H9 (cell line): ENCODE measurements at regions not wholly inside any gene's neighbourhood (a gene's known extent, or its start where the extent isn't known, plus 50 kb on each side); places are given as distances from the start of the nearest gene placed in this dataset.
A peak's percentile ranks its signal among the peaks of the same experiment; 100 is the strongest.

Source experiments
- DNase-seq: peaks from one replicate; pipeline ENCODE4 v3.0.0-alpha.2; 2017
- H2AFZ ChIP-seq: one replicate; pipeline ENCODE4 v1.6.1; 2013; ENCODE audit warnings: mild to moderate bottlenecking, low read length, control low read depth, moderate library complexity
- H2AK5ac ChIP-seq: 2 replicates; pipeline ENCODE4 v1.6.1; 2013; ENCODE audit warnings: low read length, control low read depth, mixed read lengths; ENCODE audit not compliant: insufficient read length
- H2BK120ac ChIP-seq: one replicate; pipeline ENCODE4 v1.6.1; 2013; ENCODE audit warnings: low read depth, mild to moderate bottlenecking, low read length, control low read depth, inconsistent platforms; ENCODE audit not compliant: poor library complexity, severe bottlenecking
- H2BK12ac ChIP-seq: 2 replicates; pipeline ENCODE4 v1.6.1; 2013; ENCODE audit warnings: low read length, control low read depth, mixed read lengths, low read depth; ENCODE audit not compliant: insufficient read length
- H2BK15ac ChIP-seq: 2 replicates; pipeline ENCODE4 v1.6.1; 2013; ENCODE audit warnings: low read depth, low read length, control low read depth
- H2BK20ac ChIP-seq: one replicate; pipeline ENCODE4 v1.6.1; 2013; ENCODE audit warnings: low read depth, mild to moderate bottlenecking, low read length, control low read depth, inconsistent platforms; ENCODE audit not compliant: poor library complexity, severe bottlenecking
- H2BK5ac ChIP-seq: 2 replicates; pipeline ENCODE4 v1.6.1; 2013; ENCODE audit warnings: low read length, control low read depth, mixed read lengths; ENCODE audit not compliant: insufficient read length
- H3K14ac ChIP-seq: 2 replicates; pipeline ENCODE4 v1.6.1; 2013; ENCODE audit warnings: low read length, control low read depth; ENCODE audit not compliant: insufficient read depth
- H3K18ac ChIP-seq: 2 replicates; pipeline ENCODE4 v1.6.1; 2013; ENCODE audit warnings: low read depth, mild to moderate bottlenecking, mixed read lengths, low read length, control low read depth; ENCODE audit not compliant: insufficient read length
- H3K23ac ChIP-seq: 2 replicates; pipeline ENCODE4 v1.6.1; 2013; ENCODE audit warnings: low read length, control low read depth, mixed read lengths, low read depth; ENCODE audit not compliant: insufficient read length
- H3K23me2 ChIP-seq: 2 replicates; pipeline ENCODE4 v1.6.1; 2013; ENCODE audit warnings: low read depth, mild to moderate bottlenecking, mixed read lengths, low read length, control low read depth; ENCODE audit not compliant: insufficient read length, poor library complexity, severe bottlenecking
- H3K27ac ChIP-seq: 2 replicates; pipeline ENCODE4 v1.5.1; 2013; ENCODE audit warnings: low read length, control low read depth, mixed read lengths, low read depth; ENCODE audit not compliant: insufficient read length
- H3K27me3 ChIP-seq: 2 replicates; pipeline ENCODE4 v1.6.1; 2013; ENCODE audit warnings: low read length, control low read depth, inconsistent platforms; ENCODE audit not compliant: insufficient read depth
- H3K4ac ChIP-seq: 2 replicates; pipeline ENCODE4 v1.6.1; 2013; ENCODE audit warnings: low read depth, mild to moderate bottlenecking, control low read depth, inconsistent platforms, low read length, moderate library complexity
- H3K4me1 ChIP-seq: 2 replicates; pipeline ENCODE4 v1.6.1; 2013; ENCODE audit warnings: low read length, control low read depth, inconsistent platforms; ENCODE audit not compliant: insufficient read depth
- H3K4me2 ChIP-seq: 2 replicates; pipeline ENCODE4 v1.6.1; 2013; ENCODE audit warnings: low read length, control low read depth, mixed read lengths; ENCODE audit not compliant: insufficient read length, insufficient read depth
- H3K56ac ChIP-seq: 2 replicates; pipeline ENCODE4 v1.6.1; 2013; ENCODE audit warnings: low read depth, mild to moderate bottlenecking, mixed read lengths, low read length, control low read depth; ENCODE audit not compliant: insufficient read length
- H3K79me1 ChIP-seq: 2 replicates; pipeline ENCODE4 v1.6.1; 2013; ENCODE audit warnings: low read depth, mild to moderate bottlenecking, moderate library complexity, low read length, control low read depth, inconsistent platforms; ENCODE audit not compliant: insufficient read depth, poor library complexity, severe bottlenecking
- H3K79me2 ChIP-seq: 2 replicates; pipeline ENCODE4 v1.6.1; 2013; ENCODE audit warnings: low read length, control low read depth, inconsistent platforms; ENCODE audit not compliant: insufficient read depth
- H3K9ac ChIP-seq: 2 replicates; pipeline ENCODE4 v1.6.1; 2013; ENCODE audit warnings: low read length, control low read depth, mixed read lengths; ENCODE audit not compliant: insufficient read length; ENCODE audit errors: extremely low read depth
- H3K9me3 ChIP-seq: one replicate; pipeline ENCODE4 v1.6.1; 2013; ENCODE audit warnings: low read depth, low read length, inconsistent platforms; ENCODE audit not compliant: control insufficient read depth
- H3T11ph ChIP-seq: one replicate; pipeline ENCODE4 v1.6.1; 2013; ENCODE audit warnings: mild to moderate bottlenecking, low read length, control low read depth, inconsistent platforms
- H4K20me1 ChIP-seq: one replicate; pipeline ENCODE4 v1.6.1; 2013; ENCODE audit not compliant: control insufficient read depth, insufficient read length, insufficient read depth
- H4K5ac ChIP-seq: 2 replicates; pipeline ENCODE4 v1.6.1; 2013; ENCODE audit warnings: low read depth, mild to moderate bottlenecking, mixed read lengths, low read length, control low read depth; ENCODE audit not compliant: insufficient read length
- H4K8ac ChIP-seq: replicated peaks from 2 replicates; pipeline ENCODE4 v1.6.1; 2013; ENCODE audit warnings: low read length, control low read depth, mixed read lengths, low read depth; ENCODE audit not compliant: insufficient read length
- H4K91ac ChIP-seq: 2 replicates; pipeline ENCODE4 v1.6.1; 2013; ENCODE audit warnings: low read depth, mild to moderate bottlenecking, moderate library complexity, mixed read lengths, low read length, control low read depth; ENCODE audit not compliant: insufficient read length
- H3K27ac Mint-ChIP-seq, 3 experiments: 2 replicates in 2 of 3; 3 replicates in 1 of 3; pipeline ENCODE4 v1.8.0; 2020 to 2021; ENCODE audit warnings: mixed read lengths in 3 of 3, mild to moderate bottlenecking in 1 of 3, moderate library complexity in 1 of 3
- H3K27me3 Mint-ChIP-seq: 2 replicates; pipeline ENCODE4 v1.8.0; 2021; ENCODE audit warnings: low read depth, mild to moderate bottlenecking, moderate library complexity, mixed read lengths
- H3K36me3 Mint-ChIP-seq, 3 experiments: 2 replicates in 2 of 3; 3 replicates in 1 of 3; pipeline ENCODE4 v1.8.0; 2020 to 2021; ENCODE audit warnings: low read depth in 3 of 3, mixed read lengths in 3 of 3; ENCODE audit not compliant: insufficient read depth in 1 of 3
- H3K4me1 Mint-ChIP-seq, 2 experiments: 2 replicates each; pipeline ENCODE4 v1.8.0; 2020; ENCODE audit warnings: mixed read lengths in 2 of 2
- H3K4me3 Mint-ChIP-seq, 2 experiments: 2 replicates in 1 of 2; 3 replicates in 1 of 2; pipeline ENCODE4 v1.8.0; 2020 to 2021; ENCODE audit warnings: mild to moderate bottlenecking in 2 of 2, mixed read lengths in 2 of 2, moderate library complexity in 1 of 2
- H3K9me3 Mint-ChIP-seq, 2 experiments: 2 replicates in 1 of 2; 3 replicates in 1 of 2; pipeline ENCODE4 v1.8.0; 2020; ENCODE audit warnings: mild to moderate bottlenecking in 2 of 2, mixed read lengths in 2 of 2, moderate library complexity in 1 of 2
- WGBS: extraction: QIAGEN DNeasy Blood & Tissue Kit; methylation state at CpG from one replicate; pipeline ENCODE4 v1.1.7; 2013; ENCODE audit warnings: missing lambda C conversion rate, low lambda C conversion rate, mixed read lengths; ENCODE audit not compliant: insufficient read length; ENCODE audit errors: extremely low coverage; 5-methylcytosine and 5-hydroxymethylcytosine counted together
- TF ChIP-seq, protein P1 (sequence below): fragments of 200-600 bp; sonication (generic); conservative IDR thresholded peaks from 3 replicates; pipeline ENCODE4 v1.8.0; 2021; ENCODE audit warnings: antibody characterized with exemption, mild to moderate bottlenecking

DNA sequence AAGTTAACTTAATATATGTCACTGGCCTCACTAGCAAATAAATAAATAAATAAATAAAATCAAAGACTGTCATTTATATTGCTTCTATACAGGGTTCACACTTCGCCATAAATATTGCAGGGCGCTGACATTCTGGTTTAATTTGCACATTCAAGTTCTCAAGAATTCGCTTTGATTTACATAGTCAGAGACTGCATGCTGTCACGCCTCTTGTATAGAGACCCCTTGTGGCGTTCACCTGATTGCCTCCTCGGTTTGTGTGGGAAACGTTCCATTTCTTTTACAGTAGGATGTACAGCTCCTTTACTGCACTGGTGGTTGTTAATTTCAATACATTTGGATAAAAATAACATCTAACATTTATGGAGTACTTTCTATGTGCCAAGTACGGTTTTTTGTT lies 71.3 kb upstream of the ADGRG2 start:
- Histone ChIP-seq H2AK5ac (no peak overlapping the region), H4K91ac (no peak overlapping the region), H3K27me3 (0 out of 2 replicates have a peak, but pooled peaks cover 2% of the 10 kb centered on the region), H3K4ac (no peak overlapping the region), H2BK5ac (no peak overlapping the region), H3K14ac (no peak overlapping the region), H4K20me1 (no peaks in the 10 kb centered on the region), H3K23me2 (no peaks in the 10 kb centered on the region), H4K8ac (no peak overlapping the region), H3K9me3 (peaks cover 22% of the 10 kb centered on the region), H3T11ph (no peak overlapping the region), H2BK120ac (no peak overlapping the region), H3K23ac (no peak overlapping the region), H2BK20ac (no peak overlapping the region), H3K79me2 (no peaks in the 10 kb centered on the region), H3K79me1 (no peaks in the 10 kb centered on the region), H3K27ac (no peak overlapping the region), H3K56ac (no peak overlapping the region), H4K5ac (no peak overlapping the region), H2AFZ (no peak overlapping the region), H3K9ac (no peak overlapping the region), H2BK12ac (no peak overlapping the region), H2BK15ac (no peak overlapping the region), H3K18ac (no peak overlapping the region), H3K4me2 (no peak overlapping the region), H3K4me1 (no peaks in the 10 kb centered on the region)
- peaks cover 2% of the 10 kb centered on the region for H3K27me3 Mint-ChIP-seq
- peaks cover 4% of the 10 kb centered on the region in 2 experiments for H3K4me1 Mint-ChIP-seq
- no peak overlapping the region for H3K27ac Mint-ChIP-seq
- no peak overlapping the region for H3K4me3 Mint-ChIP-seq
- WGBS: no CpG with 5 or more reads among the region's 8 CpGs
- DNase-seq: no peak
- TF ChIP-seq, protein P1, sequence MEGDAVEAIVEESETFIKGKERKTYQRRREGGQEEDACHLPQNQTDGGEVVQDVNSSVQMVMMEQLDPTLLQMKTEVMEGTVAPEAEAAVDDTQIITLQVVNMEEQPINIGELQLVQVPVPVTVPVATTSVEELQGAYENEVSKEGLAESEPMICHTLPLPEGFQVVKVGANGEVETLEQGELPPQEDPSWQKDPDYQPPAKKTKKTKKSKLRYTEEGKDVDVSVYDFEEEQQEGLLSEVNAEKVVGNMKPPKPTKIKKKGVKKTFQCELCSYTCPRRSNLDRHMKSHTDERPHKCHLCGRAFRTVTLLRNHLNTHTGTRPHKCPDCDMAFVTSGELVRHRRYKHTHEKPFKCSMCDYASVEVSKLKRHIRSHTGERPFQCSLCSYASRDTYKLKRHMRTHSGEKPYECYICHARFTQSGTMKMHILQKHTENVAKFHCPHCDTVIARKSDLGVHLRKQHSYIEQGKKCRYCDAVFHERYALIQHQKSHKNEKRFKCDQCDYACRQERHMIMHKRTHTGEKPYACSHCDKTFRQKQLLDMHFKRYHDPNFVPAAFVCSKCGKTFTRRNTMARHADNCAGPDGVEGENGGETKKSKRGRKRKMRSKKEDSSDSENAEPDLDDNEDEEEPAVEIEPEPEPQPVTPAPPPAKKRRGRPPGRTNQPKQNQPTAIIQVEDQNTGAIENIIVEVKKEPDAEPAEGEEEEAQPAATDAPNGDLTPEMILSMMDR: 0 out of 3 replicates have a peak, but pooled peaks have one; percentile 18
- H3K9me3 Mint-ChIP-seq: peaks cover 57 to 78% of the 10 kb centered on the region in 2 experiments
- H3K36me3 Mint-ChIP-seq: peaks cover 0 to 5% (median 2%) of the 10 kb centered on the region in 3 experiments; a peak in 5 of 7 replicates
